ENCODE measurements at regions not wholly inside any gene's neighbourhood (a gene's known extent, or its start where the extent isn't known, plus 50 kb on each side); places are given as distances from the start of the nearest gene placed in this dataset.

DNA sequence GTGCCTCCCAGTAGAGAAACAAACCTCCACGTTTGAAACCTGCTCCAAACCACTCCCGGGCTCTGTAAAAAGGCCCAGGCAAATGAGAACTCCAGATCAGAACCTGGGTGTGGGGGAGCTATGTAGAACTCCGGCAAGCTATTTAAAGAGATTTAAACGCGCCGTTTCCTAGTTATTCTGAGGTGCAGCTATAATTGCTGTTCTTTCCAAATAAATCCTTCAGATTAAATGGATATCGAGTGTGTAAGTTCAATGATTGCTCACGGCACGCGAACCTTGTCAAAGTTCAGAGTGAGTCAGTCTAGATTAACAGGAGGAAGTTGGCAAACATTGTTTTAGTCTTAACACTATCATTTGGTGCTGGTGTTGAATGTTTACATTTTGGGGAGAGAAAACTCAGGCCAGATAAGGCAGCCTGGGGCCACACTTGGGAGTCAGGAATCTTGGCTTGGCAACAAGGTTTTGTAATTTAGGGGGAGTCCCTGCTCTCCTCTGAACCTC, 92.9 kb upstream of the SALL1 start (continued):
- TF ChIP-seq, protein P1, sequence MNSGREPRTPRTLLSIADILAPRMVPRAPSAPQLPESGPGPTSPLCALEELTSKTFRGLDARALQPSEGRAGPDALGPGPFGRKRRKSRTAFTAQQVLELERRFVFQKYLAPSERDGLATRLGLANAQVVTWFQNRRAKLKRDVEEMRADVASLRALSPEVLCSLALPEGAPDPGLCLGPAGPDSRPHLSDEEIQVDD (CRISPR knock-in tag; IDR thresholded peaks at IDR 0.05; ENCODE audit: borderline replicate concordance) = no peak
- TF ChIP-seq, protein P2, sequence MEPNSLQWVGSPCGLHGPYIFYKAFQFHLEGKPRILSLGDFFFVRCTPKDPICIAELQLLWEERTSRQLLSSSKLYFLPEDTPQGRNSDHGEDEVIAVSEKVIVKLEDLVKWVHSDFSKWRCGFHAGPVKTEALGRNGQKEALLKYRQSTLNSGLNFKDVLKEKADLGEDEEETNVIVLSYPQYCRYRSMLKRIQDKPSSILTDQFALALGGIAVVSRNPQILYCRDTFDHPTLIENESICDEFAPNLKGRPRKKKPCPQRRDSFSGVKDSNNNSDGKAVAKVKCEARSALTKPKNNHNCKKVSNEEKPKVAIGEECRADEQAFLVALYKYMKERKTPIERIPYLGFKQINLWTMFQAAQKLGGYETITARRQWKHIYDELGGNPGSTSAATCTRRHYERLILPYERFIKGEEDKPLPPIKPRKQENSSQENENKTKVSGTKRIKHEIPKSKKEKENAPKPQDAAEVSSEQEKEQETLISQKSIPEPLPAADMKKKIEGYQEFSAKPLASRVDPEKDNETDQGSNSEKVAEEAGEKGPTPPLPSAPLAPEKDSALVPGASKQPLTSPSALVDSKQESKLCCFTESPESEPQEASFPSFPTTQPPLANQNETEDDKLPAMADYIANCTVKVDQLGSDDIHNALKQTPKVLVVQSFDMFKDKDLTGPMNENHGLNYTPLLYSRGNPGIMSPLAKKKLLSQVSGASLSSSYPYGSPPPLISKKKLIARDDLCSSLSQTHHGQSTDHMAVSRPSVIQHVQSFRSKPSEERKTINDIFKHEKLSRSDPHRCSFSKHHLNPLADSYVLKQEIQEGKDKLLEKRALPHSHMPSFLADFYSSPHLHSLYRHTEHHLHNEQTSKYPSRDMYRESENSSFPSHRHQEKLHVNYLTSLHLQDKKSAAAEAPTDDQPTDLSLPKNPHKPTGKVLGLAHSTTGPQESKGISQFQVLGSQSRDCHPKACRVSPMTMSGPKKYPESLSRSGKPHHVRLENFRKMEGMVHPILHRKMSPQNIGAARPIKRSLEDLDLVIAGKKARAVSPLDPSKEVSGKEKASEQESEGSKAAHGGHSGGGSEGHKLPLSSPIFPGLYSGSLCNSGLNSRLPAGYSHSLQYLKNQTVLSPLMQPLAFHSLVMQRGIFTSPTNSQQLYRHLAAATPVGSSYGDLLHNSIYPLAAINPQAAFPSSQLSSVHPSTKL (CRISPR knock-in tag; IDR thresholded peaks at IDR 0.05) = peak; percentile 92
- peak; percentile 62; the same call in 1 of the 2 replicates for TF ChIP-seq ZNF335 (CRISPR knock-in tag; IDR thresholded peaks at IDR 0.05)
- TF ChIP-seq NFKB2 (CRISPR knock-in tag; IDR thresholded peaks at IDR 0.05; ENCODE audit: borderline replicate concordance) = no peak
- TF ChIP-seq SCMH1 (CRISPR knock-in tag; IDR thresholded peaks at IDR 0.05; ENCODE audit: borderline replicate concordance) = no peak
- TF ChIP-seq, protein P3, sequence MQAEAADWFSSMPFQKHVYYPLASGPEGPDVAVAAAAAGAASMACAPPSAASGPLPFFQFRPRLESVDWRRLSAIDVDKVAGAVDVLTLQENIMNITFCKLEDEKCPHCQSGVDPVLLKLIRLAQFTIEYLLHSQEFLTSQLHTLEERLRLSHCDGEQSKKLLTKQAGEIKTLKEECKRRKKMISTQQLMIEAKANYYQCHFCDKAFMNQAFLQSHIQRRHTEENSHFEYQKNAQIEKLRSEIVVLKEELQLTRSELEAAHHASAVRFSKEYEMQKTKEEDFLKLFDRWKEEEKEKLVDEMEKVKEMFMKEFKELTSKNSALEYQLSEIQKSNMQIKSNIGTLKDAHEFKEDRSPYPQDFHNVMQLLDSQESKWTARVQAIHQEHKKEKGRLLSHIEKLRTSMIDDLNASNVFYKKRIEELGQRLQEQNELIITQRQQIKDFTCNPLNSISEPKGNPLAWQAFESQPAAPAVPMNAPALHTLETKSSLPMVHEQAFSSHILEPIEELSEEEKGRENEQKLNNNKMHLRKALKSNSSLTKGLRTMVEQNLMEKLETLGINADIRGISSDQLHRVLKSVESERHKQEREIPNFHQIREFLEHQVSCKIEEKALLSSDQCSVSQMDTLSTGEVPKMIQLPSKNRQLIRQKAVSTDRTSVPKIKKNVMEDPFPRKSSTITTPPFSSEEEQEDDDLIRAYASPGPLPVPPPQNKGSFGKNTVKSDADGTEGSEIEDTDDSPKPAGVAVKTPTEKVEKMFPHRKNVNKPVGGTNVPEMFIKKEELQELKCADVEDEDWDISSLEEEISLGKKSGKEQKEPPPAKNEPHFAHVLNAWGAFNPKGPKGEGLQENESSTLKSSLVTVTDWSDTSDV (CRISPR knock-in tag; IDR thresholded peaks at IDR 0.05) = no peak
- TF ChIP-seq BRCA1 (CRISPR knock-in tag; IDR thresholded peaks at IDR 0.05) = no peak
- TF ChIP-seq, protein P4, sequence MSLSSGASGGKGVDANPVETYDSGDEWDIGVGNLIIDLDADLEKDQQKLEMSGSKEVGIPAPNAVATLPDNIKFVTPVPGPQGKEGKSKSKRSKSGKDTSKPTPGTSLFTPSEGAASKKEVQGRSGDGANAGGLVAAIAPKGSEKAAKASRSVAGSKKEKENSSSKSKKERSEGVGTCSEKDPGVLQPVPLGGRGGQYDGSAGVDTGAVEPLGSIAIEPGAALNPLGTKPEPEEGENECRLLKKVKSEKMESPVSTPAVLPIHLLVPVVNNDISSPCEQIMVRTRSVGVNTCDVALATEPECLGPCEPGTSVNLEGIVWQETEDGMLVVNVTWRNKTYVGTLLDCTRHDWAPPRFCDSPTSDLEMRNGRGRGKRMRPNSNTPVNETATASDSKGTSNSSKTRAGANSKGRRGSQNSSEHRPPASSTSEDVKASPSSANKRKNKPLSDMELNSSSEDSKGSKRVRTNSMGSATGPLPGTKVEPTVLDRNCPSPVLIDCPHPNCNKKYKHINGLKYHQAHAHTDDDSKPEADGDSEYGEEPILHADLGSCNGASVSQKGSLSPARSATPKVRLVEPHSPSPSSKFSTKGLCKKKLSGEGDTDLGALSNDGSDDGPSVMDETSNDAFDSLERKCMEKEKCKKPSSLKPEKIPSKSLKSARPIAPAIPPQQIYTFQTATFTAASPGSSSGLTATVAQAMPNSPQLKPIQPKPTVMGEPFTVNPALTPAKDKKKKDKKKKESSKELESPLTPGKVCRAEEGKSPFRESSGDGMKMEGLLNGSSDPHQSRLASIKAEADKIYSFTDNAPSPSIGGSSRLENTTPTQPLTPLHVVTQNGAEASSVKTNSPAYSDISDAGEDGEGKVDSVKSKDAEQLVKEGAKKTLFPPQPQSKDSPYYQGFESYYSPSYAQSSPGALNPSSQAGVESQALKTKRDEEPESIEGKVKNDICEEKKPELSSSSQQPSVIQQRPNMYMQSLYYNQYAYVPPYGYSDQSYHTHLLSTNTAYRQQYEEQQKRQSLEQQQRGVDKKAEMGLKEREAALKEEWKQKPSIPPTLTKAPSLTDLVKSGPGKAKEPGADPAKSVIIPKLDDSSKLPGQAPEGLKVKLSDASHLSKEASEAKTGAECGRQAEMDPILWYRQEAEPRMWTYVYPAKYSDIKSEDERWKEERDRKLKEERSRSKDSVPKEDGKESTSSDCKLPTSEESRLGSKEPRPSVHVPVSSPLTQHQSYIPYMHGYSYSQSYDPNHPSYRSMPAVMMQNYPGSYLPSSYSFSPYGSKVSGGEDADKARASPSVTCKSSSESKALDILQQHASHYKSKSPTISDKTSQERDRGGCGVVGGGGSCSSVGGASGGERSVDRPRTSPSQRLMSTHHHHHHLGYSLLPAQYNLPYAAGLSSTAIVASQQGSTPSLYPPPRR (CRISPR knock-in tag; IDR thresholded peaks at IDR 0.05; ENCODE audit: borderline replicate concordance) = peak; percentile 96
- TF ChIP-seq, protein P5, sequence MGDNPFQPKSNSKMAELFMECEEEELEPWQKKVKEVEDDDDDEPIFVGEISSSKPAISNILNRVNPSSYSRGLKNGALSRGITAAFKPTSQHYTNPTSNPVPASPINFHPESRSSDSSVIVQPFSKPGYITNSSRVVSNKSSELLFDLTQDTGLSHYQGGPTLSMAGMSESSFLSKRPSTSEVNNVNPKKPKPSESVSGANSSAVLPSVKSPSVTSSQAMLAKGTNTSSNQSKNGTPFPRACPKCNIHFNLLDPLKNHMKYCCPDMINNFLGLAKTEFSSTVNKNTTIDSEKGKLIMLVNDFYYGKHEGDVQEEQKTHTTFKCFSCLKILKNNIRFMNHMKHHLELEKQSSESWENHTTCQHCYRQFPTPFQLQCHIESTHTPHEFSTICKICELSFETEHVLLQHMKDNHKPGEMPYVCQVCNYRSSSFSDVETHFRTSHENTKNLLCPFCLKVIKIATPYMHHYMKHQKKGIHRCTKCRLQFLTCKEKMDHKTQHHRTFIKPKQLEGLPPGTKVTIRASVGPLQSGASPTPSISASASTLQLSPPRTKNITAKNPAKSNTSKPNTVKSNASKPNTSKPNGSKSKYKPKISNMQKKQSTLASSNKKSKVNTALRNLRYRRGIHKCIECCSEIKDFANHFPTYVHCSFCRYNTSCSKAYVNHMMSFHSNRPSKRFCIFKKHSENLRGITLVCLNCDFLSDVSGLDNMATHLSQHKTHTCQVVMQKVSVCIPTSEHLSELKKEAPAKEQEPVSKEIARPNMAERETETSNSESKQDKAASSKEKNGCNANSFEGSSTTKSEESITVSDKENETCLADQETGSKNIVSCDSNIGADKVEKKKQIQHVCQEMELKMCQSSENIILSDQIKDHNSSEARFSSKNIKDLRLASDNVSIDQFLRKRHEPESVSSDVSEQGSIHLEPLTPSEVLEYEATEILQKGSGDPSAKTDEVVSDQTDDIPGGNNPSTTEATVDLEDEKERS (CRISPR knock-in tag; IDR thresholded peaks at IDR 0.05) = no peak
- TF ChIP-seq ZNF430 (CRISPR knock-in tag; IDR thresholded peaks at IDR 0.05) = no peak
- no peak; the same call in 1 of the 2 replicates for TF ChIP-seq GABPB1 (CRISPR knock-in tag; IDR thresholded peaks at IDR 0.05)
- no peak for TF ChIP-seq RAD51 (IDR thresholded peaks at IDR 0.05; ENCODE audit: borderline replicate concordance)
